Glutamatergic neuron (in vitro differentiated cells): ENCODE measurements at regions not wholly inside any gene's neighbourhood (a gene's known extent, or its start where the extent isn't known, plus 50 kb on each side); places are given as distances from the start of the nearest gene placed in this dataset.

Experiments used
- DNase-seq: peaks from one replicate; pipeline ENCODE4 v3.0.0; 2022
- H3K27ac Mint-ChIP-seq: one replicate; pipeline ENCODE4 v1.8.0; 2020; ENCODE audit warnings: mild to moderate bottlenecking, mixed read lengths, inconsistent platforms; ENCODE audit not compliant: unreplicated experiment
- H3K27me3 Mint-ChIP-seq: one replicate; pipeline ENCODE4 v1.8.0; 2020; ENCODE audit warnings: mild to moderate bottlenecking, moderate library complexity, mixed read lengths, inconsistent platforms; ENCODE audit not compliant: unreplicated experiment
- H3K36me3 Mint-ChIP-seq: one replicate; pipeline ENCODE4 v1.8.0; 2020; ENCODE audit warnings: mild to moderate bottlenecking, mixed read lengths, inconsistent platforms; ENCODE audit not compliant: unreplicated experiment
- H3K4me1 Mint-ChIP-seq: one replicate; pipeline ENCODE4 v1.8.0; 2020; ENCODE audit warnings: mild to moderate bottlenecking, low read depth, mixed read lengths, inconsistent platforms; ENCODE audit not compliant: unreplicated experiment
- H3K4me3 Mint-ChIP-seq: one replicate; pipeline ENCODE4 v1.8.0; 2020; ENCODE audit warnings: mild to moderate bottlenecking, mixed read lengths, inconsistent platforms; ENCODE audit not compliant: unreplicated experiment
- H3K9me3 Mint-ChIP-seq: one replicate; pipeline ENCODE4 v1.8.0; 2020; ENCODE audit warnings: mild to moderate bottlenecking, moderate library complexity, mixed read lengths, inconsistent platforms; ENCODE audit not compliant: unreplicated experiment
- TF ChIP-seq, protein P1 (sequence below): fragments of 200-600 bp; sonication (generic); IDR thresholded peaks from one replicate; pipeline ENCODE4 v1.5.0; 2021; ENCODE audit not compliant: partially characterized antibody, unreplicated experiment

DNA sequence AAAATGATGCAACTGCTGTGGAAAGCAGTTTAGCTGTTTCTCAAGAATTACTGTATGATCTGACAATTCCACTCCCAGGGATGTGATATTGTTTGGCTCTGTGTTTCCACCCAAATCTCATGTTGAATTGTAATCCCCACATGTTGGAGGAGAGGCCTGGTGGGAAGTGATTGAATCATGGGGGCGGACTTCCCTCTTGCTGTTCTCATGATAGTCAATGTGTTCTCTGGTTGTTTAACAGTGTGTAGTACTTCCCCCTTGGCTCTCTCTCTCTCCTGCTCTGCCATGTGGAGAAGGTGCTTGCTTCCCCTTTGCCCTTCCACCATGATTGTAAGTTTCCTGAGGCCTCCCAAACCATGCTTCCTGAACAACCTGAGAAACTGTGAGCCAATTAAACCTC lies 93.4 kb upstream of the CPM start:
- Mint-ChIP-seq H3K27me3 (no peaks in the 10 kb centered on the region), H3K4me1 (no peaks in the 10 kb centered on the region), H3K36me3 (no peaks in the 10 kb centered on the region), H3K9me3 (no peaks in the 10 kb centered on the region), H3K4me3 (no peak overlapping the region), H3K27ac (no peak overlapping the region)
- no peak for DNase-seq
- TF ChIP-seq, protein P1, sequence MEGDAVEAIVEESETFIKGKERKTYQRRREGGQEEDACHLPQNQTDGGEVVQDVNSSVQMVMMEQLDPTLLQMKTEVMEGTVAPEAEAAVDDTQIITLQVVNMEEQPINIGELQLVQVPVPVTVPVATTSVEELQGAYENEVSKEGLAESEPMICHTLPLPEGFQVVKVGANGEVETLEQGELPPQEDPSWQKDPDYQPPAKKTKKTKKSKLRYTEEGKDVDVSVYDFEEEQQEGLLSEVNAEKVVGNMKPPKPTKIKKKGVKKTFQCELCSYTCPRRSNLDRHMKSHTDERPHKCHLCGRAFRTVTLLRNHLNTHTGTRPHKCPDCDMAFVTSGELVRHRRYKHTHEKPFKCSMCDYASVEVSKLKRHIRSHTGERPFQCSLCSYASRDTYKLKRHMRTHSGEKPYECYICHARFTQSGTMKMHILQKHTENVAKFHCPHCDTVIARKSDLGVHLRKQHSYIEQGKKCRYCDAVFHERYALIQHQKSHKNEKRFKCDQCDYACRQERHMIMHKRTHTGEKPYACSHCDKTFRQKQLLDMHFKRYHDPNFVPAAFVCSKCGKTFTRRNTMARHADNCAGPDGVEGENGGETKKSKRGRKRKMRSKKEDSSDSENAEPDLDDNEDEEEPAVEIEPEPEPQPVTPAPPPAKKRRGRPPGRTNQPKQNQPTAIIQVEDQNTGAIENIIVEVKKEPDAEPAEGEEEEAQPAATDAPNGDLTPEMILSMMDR: no peak

DNA sequence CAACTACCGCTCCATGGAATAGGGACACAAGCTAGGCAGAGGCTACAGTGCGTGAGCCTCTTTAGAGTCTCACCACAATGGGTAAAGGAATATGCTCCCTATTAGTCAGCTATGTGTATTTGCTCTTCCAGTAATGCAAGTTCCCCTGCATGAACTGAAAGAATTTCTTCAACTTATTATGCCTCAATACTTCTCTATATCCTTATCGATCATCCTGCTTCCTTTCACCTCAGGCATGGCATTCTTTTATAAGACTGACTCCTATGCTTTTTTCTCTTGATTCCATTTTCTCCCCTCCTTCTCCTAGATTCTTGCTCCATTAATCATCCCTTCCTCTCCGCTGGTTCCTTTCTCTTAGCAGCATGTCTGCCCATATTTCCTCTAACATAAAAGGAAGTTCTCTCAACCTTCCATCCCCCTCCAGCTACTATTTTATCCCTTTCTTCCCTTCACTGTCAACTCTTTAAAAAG lies 94.5 kb upstream of the CPM start:
- TF ChIP-seq, protein P1: no peak
- Mint-ChIP-seq H3K9me3 (no peaks in the 10 kb centered on the region), H3K27me3 (no peaks in the 10 kb centered on the region), H3K36me3 (no peaks in the 10 kb centered on the region), H3K27ac (no peak overlapping the region), H3K4me1 (no peaks in the 10 kb centered on the region), H3K4me3 (no peak overlapping the region)
- DNase-seq: no peak

DNA sequence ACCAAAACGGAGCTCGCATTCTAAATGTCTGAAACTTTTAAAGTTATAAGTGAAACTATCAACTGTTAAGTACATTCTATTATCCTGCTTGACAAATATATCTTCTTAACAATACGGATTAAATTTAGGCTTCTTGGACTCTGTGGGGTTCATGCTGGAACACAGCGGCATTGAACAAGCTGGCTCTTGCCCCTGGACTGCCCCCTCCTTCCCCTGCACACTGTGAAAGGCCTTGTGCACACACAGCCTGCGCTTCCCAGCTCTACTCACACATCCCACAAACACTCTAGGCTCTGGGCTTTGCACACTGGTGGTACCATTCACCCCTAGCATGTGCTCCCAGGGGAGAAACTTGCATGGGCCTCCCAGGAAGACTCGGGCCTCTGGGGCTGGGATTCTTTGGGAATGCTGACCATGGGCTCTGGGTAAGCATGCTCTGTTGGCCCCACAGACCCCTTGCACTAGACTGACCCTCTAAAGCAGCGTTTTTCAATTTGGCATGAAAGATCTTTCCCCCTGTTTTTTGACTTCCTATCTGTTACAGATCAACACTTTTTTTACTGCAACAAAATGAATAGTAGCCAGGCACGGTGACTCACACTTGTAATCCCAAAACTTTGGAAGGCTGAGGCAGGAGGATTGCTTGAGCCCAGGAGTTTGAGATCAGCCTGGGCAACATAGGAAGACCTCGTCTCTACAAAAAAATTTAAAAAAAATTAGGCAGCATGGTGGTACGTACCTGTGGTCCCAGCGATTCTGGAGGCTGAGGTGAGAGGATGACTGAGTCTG lies 96.2 kb upstream of the CPM start:
- no peak for DNase-seq
- H3K9me3 Mint-ChIP-seq: no peaks in the 10 kb centered on the region
- no peaks in the 10 kb centered on the region for H3K36me3 Mint-ChIP-seq
- H3K4me1 Mint-ChIP-seq: no peaks in the 10 kb centered on the region
- no peaks in the 10 kb centered on the region for H3K27me3 Mint-ChIP-seq
- no peak overlapping the region for H3K27ac Mint-ChIP-seq
- H3K4me3 Mint-ChIP-seq: no peak overlapping the region
- TF ChIP-seq, protein P1: no peak

DNA sequence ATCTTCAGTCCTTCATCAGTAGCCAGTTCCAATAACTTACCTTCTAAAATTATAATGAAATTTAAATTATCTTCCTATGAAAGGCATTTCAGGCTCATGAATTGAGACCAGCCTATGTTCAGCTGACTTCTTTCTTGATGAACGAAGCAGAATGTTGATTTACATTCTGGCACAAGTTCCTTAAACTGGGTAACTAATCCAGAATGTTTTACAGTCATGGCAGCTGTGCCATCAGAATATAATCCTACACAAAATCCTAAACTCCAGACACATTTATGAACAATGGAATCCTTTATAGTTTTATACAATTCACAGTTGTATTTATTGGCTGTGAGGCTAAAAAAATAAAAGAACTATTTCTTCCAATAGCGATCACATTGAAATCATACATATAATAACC lies 97.3 kb upstream of the CPM start:
- no peak for DNase-seq
- Mint-ChIP-seq H3K4me3 (no peak overlapping the region), H3K27me3 (no peaks in the 10 kb centered on the region), H3K36me3 (no peaks in the 10 kb centered on the region), H3K9me3 (no peaks in the 10 kb centered on the region), H3K27ac (no peak overlapping the region), H3K4me1 (no peaks in the 10 kb centered on the region)
- TF ChIP-seq, protein P1: no peak

DNA sequence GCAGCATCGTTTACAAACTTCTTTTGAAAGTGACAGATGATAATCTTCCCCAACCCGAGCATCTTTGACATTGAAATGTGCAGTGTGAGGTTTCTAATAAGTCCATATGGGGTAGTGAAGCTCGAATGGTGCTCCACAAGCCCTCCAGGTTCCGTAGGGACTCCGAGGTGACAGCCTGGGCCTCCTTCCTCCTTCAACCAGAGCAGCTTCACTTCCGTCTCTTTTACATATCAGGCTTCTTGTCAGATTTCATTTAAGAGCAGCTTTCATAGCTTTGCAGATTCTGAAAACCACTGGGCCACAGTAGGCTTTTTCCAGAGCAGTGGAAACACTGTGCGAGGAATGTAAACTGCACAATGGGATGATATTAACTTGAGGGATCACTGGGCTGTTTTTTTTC lies 103.6 kb upstream of the CPM start:
- H3K9me3 Mint-ChIP-seq: no peaks in the 10 kb centered on the region
- H3K27ac Mint-ChIP-seq: no peak overlapping the region
- no peaks in the 10 kb centered on the region for H3K36me3 Mint-ChIP-seq
- no peaks in the 10 kb centered on the region for H3K27me3 Mint-ChIP-seq
- no peak for DNase-seq
- no peak overlapping the region for H3K4me3 Mint-ChIP-seq
- H3K4me1 Mint-ChIP-seq: no peaks in the 10 kb centered on the region
- TF ChIP-seq, protein P1: no peak
